Natural killer cell (primary cell): ENCODE measurements at regions not wholly inside any gene's neighbourhood (a gene's known extent, or its start where the extent isn't known, plus 50 kb on each side); places are given as distances from the start of the nearest gene placed in this dataset.

ENCODE experiments used
- ATAC-seq, 3 donors: fragments of 150-1000 bp in 2 of 3; fragments of 200-7000 bp in 1 of 3; cut with Tn5 transposase; 1 replicate in 1 of 3; 2 replicates in 2 of 3; pipeline ENCODE4 v1.10.0; 2021; ENCODE audit warnings: mild to moderate bottlenecking in 2 of 3, moderate library complexity in 2 of 3
- DNase-seq, 2 donors: peaks; one replicate each; pipeline versions ENCODE4 v3.0.0 to v3.0.0-alpha.2; 2013 to 2021; ENCODE audit warnings: mixed read lengths in 1 of 2
- H3K27ac ChIP-seq: one replicate; pipeline ENCODE4 v1.5.1; 2013; ENCODE audit warnings: mild to moderate bottlenecking, low read length
- H3K27me3 ChIP-seq: one replicate; pipeline ENCODE4 v1.6.1; 2013; ENCODE audit warnings: low read length; ENCODE audit not compliant: control insufficient read depth, insufficient read depth
- H3K36me3 ChIP-seq: one replicate; pipeline ENCODE4 v1.6.1; 2013; ENCODE audit warnings: low read length; ENCODE audit not compliant: control insufficient read depth, insufficient read depth
- H3K4me1 ChIP-seq: one replicate; pipeline ENCODE4 v1.6.1; 2013; ENCODE audit warnings: low read length; ENCODE audit not compliant: control insufficient read depth, insufficient read depth
- H3K4me3 ChIP-seq: one replicate; pipeline ENCODE4 v1.5.1; 2013; ENCODE audit warnings: low read length
- H3K9me3 ChIP-seq: one replicate; pipeline ENCODE4 v1.6.1; 2013; ENCODE audit warnings: low read length; ENCODE audit not compliant: control insufficient read depth, insufficient read depth
- H3K27ac Mint-ChIP-seq, 2 donors: one replicate each; pipeline ENCODE4 v1.8.0; 2022; ENCODE audit warnings: mild to moderate bottlenecking in 2 of 2, mixed read lengths in 2 of 2, moderate library complexity in 1 of 2
- H3K27me3 Mint-ChIP-seq, 2 donors: one replicate each; pipeline ENCODE4 v1.8.0; 2022; ENCODE audit warnings: low read depth in 2 of 2, mixed read lengths in 2 of 2
- H3K36me3 Mint-ChIP-seq: one replicate; pipeline ENCODE4 v1.8.0; 2022; ENCODE audit warnings: mixed read lengths
- H3K4me1 Mint-ChIP-seq, 2 donors: one replicate each; pipeline ENCODE4 v1.8.0; 2022; ENCODE audit warnings: mixed read lengths in 2 of 2
- H3K4me3 Mint-ChIP-seq: one replicate; pipeline ENCODE4 v1.8.0; 2022; ENCODE audit warnings: mild to moderate bottlenecking, moderate library complexity, mixed read lengths
- H3K9me3 Mint-ChIP-seq, 2 donors: one replicate each; pipeline ENCODE4 v1.8.0; 2022; ENCODE audit warnings: mixed read lengths in 2 of 2
- WGBS: methylation state at CpG from one replicate; pipeline ENCODE4 v1.1.7; 2013; ENCODE audit warnings: missing lambda C conversion rate; ENCODE audit not compliant: insufficient coverage; 5-methylcytosine and 5-hydroxymethylcytosine counted together
- intact Hi-C: fragments of 100-400 bp; cut with micrococcal nuclease; formaldehyde crosslinking; loops from one replicate; pipeline ENCODE4 v1.14.2; 2022
- TF ChIP-seq, protein P1 (sequence below): fragments of 200-600 bp; IDR thresholded peaks from one replicate; pipeline ENCODE4 v1.8.0; 2022; ENCODE audit warnings: antibody characterized with exemption

DNA sequence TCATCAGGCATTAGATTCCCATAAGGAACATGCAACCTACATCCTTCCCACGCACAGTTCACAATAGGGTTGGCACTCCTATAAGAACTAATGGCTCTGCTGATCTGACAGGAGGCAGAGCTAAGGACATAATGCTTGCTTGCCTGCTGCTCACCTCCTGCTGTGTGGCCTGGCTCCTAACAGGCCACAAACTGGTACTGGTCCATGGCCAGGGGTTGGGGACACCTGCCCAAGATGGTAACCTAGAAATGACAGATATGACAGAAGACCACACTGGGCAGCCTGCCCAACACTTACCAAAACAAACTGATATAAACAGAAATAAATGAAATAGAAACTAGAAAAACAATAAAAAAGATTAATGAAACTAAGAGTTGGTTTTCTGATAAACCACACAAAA, 325.6 kb downstream of the SEC23A start:
- Mint-ChIP-seq H3K9me3 (peaks cover 8% of the 10 kb centered on the region in 2 donors), H3K4me1 (no peaks in the 10 kb centered on the region), H3K27ac (no peak overlapping the region), H3K4me3 (no peak overlapping the region), H3K27me3 (no peaks in the 10 kb centered on the region), H3K36me3 (no peaks in the 10 kb centered on the region)
- Histone ChIP-seq H3K4me1 (no peaks in the 10 kb centered on the region), H3K4me3 (no peak overlapping the region), H3K9me3 (peaks cover 2% of the 10 kb centered on the region), H3K36me3 (no peaks in the 10 kb centered on the region), H3K27ac (no peak overlapping the region), H3K27me3 (no peaks in the 10 kb centered on the region)
- TF ChIP-seq, protein P1, sequence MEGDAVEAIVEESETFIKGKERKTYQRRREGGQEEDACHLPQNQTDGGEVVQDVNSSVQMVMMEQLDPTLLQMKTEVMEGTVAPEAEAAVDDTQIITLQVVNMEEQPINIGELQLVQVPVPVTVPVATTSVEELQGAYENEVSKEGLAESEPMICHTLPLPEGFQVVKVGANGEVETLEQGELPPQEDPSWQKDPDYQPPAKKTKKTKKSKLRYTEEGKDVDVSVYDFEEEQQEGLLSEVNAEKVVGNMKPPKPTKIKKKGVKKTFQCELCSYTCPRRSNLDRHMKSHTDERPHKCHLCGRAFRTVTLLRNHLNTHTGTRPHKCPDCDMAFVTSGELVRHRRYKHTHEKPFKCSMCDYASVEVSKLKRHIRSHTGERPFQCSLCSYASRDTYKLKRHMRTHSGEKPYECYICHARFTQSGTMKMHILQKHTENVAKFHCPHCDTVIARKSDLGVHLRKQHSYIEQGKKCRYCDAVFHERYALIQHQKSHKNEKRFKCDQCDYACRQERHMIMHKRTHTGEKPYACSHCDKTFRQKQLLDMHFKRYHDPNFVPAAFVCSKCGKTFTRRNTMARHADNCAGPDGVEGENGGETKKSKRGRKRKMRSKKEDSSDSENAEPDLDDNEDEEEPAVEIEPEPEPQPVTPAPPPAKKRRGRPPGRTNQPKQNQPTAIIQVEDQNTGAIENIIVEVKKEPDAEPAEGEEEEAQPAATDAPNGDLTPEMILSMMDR = no peak
- ATAC-seq (no peak), DNase-seq (no peak)
- intact Hi-C loops = no loop called here
- WGBS = 91% methylated on average over 1 of the region's 1 CpG

DNA sequence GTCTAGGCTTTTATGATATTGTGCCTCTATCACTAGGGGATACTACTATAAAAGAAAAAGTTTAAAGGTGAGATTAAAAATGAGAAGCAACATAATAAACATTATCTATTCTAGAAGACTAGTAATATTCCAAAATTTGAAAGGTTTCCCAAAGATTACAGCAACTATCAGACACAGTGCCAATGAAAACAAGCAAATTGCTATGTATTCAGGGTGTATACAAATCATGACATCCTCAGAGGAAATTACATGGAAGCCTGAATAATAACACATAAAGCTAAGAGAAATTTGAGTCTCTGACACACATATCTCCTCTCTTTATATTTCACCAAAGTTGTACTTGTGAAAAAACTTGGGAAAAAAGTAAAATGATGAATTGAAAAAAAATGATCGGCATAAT, 327.0 kb downstream of the SEC23A start:
- H3K36me3 ChIP-seq = no peaks in the 10 kb centered on the region
- H3K4me1 ChIP-seq = no peaks in the 10 kb centered on the region
- Mint-ChIP-seq H3K36me3 (no peaks in the 10 kb centered on the region), H3K4me3 (no peak overlapping the region), H3K27ac (no peak overlapping the region), H3K4me1 (no peaks in the 10 kb centered on the region), H3K9me3 (peaks cover 6 to 8% of the 10 kb centered on the region in 2 donors), H3K27me3 (no peaks in the 10 kb centered on the region)
- intact Hi-C loops = no loop called here
- H3K27me3 ChIP-seq = no peaks in the 10 kb centered on the region
- TF ChIP-seq, protein P1 = no peak
- no CpG with 5 or more reads among the region's 1 CpG for WGBS
- no peak overlapping the region for H3K4me3 ChIP-seq
- H3K27ac ChIP-seq = no peak overlapping the region
- H3K9me3 ChIP-seq = peaks cover 2% of the 10 kb centered on the region
- no peak for ATAC-seq
- no peak for DNase-seq

DNA sequence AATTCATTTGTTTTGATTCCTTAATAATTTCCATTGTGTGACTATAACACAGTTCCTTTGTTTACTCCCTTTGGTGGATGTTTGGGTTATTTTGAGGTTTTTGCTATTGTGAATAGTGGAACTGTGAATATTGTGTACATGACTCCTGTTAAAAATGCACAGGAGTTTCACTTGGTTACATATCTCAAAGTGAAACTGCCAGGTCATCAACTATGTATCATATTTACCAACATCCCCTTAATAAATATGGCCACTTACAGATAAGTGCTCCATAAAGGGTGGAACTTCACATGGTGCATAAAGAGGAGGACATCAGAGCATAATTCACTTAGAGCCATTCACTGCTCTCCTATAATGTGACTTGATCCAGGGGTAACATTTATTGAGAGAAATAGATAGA, 328.9 kb downstream of the SEC23A start:
- Histone ChIP-seq H3K9me3 (peaks cover 2% of the 10 kb centered on the region), H3K27me3 (no peaks in the 10 kb centered on the region), H3K27ac (no peak overlapping the region), H3K4me3 (no peak overlapping the region), H3K4me1 (no peaks in the 10 kb centered on the region), H3K36me3 (no peaks in the 10 kb centered on the region)
- TF ChIP-seq, protein P1 = no peak
- DNase-seq = no peak
- H3K36me3 Mint-ChIP-seq = no peaks in the 10 kb centered on the region
- H3K27ac Mint-ChIP-seq = no peak overlapping the region
- intact Hi-C loops = no loop called here
- no peaks in the 10 kb centered on the region for H3K4me1 Mint-ChIP-seq
- H3K27me3 Mint-ChIP-seq = no peaks in the 10 kb centered on the region
- no peak for ATAC-seq
- peaks cover 4 to 6% of the 10 kb centered on the region in 2 donors for H3K9me3 Mint-ChIP-seq
- H3K4me3 Mint-ChIP-seq = no peak overlapping the region

DNA sequence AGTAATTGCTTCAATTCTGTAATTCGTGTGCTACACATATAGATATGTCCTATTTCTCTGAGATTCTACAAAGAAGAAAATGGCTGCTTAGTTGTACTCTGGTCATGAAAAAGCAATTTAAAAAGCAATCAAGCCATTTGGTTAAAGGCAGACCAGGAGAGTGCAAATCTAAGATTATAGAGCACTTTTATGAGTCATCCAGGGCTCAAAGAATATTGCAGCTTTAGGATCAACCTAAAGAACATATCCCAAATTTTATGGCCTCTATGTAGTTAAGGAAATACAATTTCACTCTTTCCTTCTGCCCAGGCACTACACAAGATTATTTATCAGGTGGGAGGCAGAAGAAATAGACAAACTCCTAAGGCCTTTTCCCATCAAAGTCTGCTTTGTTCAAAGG, 332.8 kb downstream of the SEC23A start:
- intact Hi-C loops = no loop called here
- Histone ChIP-seq H3K4me1 (no peaks in the 10 kb centered on the region), H3K4me3 (no peak overlapping the region), H3K36me3 (no peaks in the 10 kb centered on the region), H3K27ac (no peak overlapping the region), H3K9me3 (no peaks in the 10 kb centered on the region), H3K27me3 (no peaks in the 10 kb centered on the region)
- H3K27ac Mint-ChIP-seq = no peak overlapping the region
- no CpG with 5 or more reads among the region's 1 CpG for WGBS
- TF ChIP-seq, protein P1 = no peak
- ATAC-seq = no peak
- H3K9me3 Mint-ChIP-seq = peaks cover 2 to 7% of the 10 kb centered on the region in 2 donors
- no peaks in the 10 kb centered on the region for H3K4me1 Mint-ChIP-seq
- H3K4me3 Mint-ChIP-seq = no peak overlapping the region
- H3K36me3 Mint-ChIP-seq = no peaks in the 10 kb centered on the region
- DNase-seq = no peak
- H3K27me3 Mint-ChIP-seq = no peaks in the 10 kb centered on the region
